ENCODE measurements at regions not wholly inside any gene's neighbourhood (a gene's known extent, or its start where the extent isn't known, plus 50 kb on each side); places are given as distances from the start of the nearest gene placed in this dataset.

DNA sequence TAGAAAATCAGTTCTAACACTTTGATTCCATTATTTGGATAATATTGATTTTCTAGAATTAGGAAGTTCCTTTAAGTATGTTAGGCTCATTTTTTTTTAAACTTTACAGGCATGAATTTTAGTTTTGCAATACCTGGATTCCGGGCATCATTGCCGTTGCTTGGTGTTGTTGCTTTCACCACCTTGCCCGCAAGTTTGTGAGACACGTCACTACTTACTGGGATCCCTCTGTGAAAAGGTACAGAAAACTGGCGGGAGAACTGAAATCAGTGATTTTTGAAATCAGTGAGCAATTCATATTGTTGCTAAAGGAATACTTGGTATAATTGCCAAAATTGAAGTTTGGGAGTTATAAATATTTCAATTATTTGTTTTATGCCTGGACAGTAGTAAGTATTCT lies 232.3 kb upstream of the NPY start:
- TF ChIP-seq, protein P1, sequence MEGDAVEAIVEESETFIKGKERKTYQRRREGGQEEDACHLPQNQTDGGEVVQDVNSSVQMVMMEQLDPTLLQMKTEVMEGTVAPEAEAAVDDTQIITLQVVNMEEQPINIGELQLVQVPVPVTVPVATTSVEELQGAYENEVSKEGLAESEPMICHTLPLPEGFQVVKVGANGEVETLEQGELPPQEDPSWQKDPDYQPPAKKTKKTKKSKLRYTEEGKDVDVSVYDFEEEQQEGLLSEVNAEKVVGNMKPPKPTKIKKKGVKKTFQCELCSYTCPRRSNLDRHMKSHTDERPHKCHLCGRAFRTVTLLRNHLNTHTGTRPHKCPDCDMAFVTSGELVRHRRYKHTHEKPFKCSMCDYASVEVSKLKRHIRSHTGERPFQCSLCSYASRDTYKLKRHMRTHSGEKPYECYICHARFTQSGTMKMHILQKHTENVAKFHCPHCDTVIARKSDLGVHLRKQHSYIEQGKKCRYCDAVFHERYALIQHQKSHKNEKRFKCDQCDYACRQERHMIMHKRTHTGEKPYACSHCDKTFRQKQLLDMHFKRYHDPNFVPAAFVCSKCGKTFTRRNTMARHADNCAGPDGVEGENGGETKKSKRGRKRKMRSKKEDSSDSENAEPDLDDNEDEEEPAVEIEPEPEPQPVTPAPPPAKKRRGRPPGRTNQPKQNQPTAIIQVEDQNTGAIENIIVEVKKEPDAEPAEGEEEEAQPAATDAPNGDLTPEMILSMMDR (IDR thresholded peaks at IDR 0.05): no peak
- no peak for ATAC-seq
- Histone ChIP-seq H3K27me3 (ENCODE audit: insufficient read depth in 3 of 3, low read length in 2 of 3) (no peaks in the 10 kb centered on the region), H3K4me1 (no peaks in the 10 kb centered on the region), H3K4me3 (no peak overlapping the region), H3K27ac (no peak overlapping the region), H3K36me3 (ENCODE audit: insufficient read depth in 1 of 2, low read depth in 1 of 2) (no peaks in the 10 kb centered on the region), H3K9me3 (no peaks in the 10 kb centered on the region)
- no peak for DNase-seq
- intact Hi-C loops (cut with DNase I): no loop called here
- WGBS, 3 donors: 95 to 97% (median 96%) methylated on average over 5 of the region's 5 CpGs

- WGBS, 3 donors: 23 to 47% (median 30%) methylated on average over 6 of the region's 6 CpGs
- no peak for ATAC-seq
- no peaks in the 10 kb centered on the region for H3K27me3 ChIP-seq (ENCODE audit: insufficient read depth in 3 of 3, low read length in 2 of 3)
- TF ChIP-seq, protein P1 (IDR thresholded peaks at IDR 0.05): no peak
- no peak overlapping the region for H3K4me3 ChIP-seq
- no peak for DNase-seq
- H3K4me1 ChIP-seq: no peaks in the 10 kb centered on the region
- no peaks in the 10 kb centered on the region for H3K36me3 ChIP-seq (ENCODE audit: insufficient read depth in 1 of 2, low read depth in 1 of 2)
- H3K9me3 ChIP-seq: no peaks in the 10 kb centered on the region
- no peak overlapping the region for H3K27ac ChIP-seq
- intact Hi-C loops (cut with DNase I): no loop called here
Measured at GRCh38 chr7:24052572-24053260, 231.3 kb upstream of the NPY start.

DNA sequence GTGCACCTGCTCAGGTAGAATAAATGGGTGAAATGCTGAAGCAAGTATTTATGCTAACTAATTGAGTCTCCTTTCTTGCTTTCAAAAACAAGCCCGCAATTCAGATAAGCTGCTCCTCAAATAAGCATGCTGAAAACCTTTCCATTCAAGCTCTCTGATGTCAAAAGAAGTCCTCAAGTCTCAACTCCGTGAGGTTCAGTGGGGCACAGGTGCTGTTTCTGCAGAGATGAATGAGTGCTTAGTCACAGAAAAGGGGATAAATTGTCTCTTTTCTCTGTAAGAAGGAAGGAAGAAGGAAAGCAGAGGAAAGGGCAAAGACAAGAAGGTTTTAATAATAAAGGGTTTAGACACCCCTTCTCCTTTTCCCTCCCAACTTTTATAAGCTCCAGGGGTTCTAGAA lies 229.8 kb upstream of the NPY start:
- no peaks in the 10 kb centered on the region for H3K27me3 ChIP-seq (ENCODE audit: insufficient read depth in 3 of 3, low read length in 2 of 3)
- WGBS, 3 donors: 63 to 65% (median 63%) methylated on average over 2 of the region's 2 CpGs
- no peaks in the 10 kb centered on the region for H3K9me3 ChIP-seq
- TF ChIP-seq, protein P1 (IDR thresholded peaks at IDR 0.05): no peak
- DNase-seq: no peak
- intact Hi-C loops (cut with DNase I): no loop called here
- no peak overlapping the region for H3K27ac ChIP-seq
- no peak for ATAC-seq
- no peaks in the 10 kb centered on the region for H3K36me3 ChIP-seq (ENCODE audit: insufficient read depth in 1 of 2, low read depth in 1 of 2)
- no peak overlapping the region for H3K4me3 ChIP-seq
- H3K4me1 ChIP-seq: no peaks in the 10 kb centered on the region

GRCh38 chr7:24057243-24057642 lies 226.7 kb upstream of the NPY start:
- Histone ChIP-seq H3K36me3 (ENCODE audit: insufficient read depth in 1 of 2, low read depth in 1 of 2) (no peaks in the 10 kb centered on the region), H3K4me1 (no peaks in the 10 kb centered on the region), H3K4me3 (no peak overlapping the region), H3K27me3 (ENCODE audit: insufficient read depth in 3 of 3, low read length in 2 of 3) (no peaks in the 10 kb centered on the region), H3K27ac (no peak overlapping the region), H3K9me3 (no peaks in the 10 kb centered on the region)
- 59 to 70% (median 60%) methylated on average over 2 of the region's 2 CpGs for WGBS, 3 donors
- intact Hi-C loops (cut with DNase I): no loop called here
- TF ChIP-seq, protein P1 (IDR thresholded peaks at IDR 0.05): no peak
- DNase-seq: no peak
- no peak for ATAC-seq

DNA sequence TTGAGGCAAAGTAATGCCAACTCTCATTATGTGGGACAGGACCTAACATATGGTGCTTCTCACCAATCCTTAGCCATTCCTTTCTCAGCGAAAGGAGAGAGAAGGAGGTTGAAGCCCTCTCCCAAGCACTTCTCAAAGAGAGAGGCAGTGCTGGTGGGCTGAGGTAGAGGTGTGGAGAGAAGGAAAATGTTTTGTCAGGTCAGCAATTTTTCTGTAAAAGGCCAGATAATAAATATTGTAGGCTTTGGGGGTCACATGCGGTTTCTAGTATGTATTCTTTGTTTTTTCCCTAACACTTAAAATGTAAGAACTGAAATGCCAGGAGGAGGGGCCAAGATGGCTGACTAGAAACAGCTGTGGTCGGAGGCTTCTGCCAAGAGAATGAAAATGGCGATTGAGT lies 225.0 kb upstream of the NPY start:
- intact Hi-C loops (cut with DNase I): no loop called here
- TF ChIP-seq, protein P1 (IDR thresholded peaks at IDR 0.05): no peak

More for the DNA sequence above, 225.0 kb upstream of the NPY start:
- Histone ChIP-seq H3K27me3 (ENCODE audit: insufficient read depth in 3 of 3, low read length in 2 of 3) (no peaks in the 10 kb centered on the region), H3K9me3 (no peaks in the 10 kb centered on the region), H3K27ac (no peak overlapping the region), H3K36me3 (ENCODE audit: insufficient read depth in 1 of 2, low read depth in 1 of 2) (no peaks in the 10 kb centered on the region), H3K4me3 (no peak overlapping the region), H3K4me1 (no peaks in the 10 kb centered on the region)
- WGBS, 3 donors: 60 to 73% (median 61%) methylated on average over 4 of the region's 4 CpGs
- ATAC-seq: no peak
- DNase-seq: no peak

Measured in psoas muscle (tissue), 7 donors.